DND-41 (cell line): ENCODE measurements at regions not wholly inside any gene's neighbourhood (a gene's known extent, or its start where the extent isn't known, plus 50 kb on each side); places are given as distances from the start of the nearest gene placed in this dataset.

Experiments used
- ATAC-seq: fragments of 200-7000 bp; cut with Tn5 transposase; 3 replicates; pipeline ENCODE4 v1.9.1; 2021; ENCODE audit warnings: low read depth; ENCODE audit not compliant: insufficient read depth
- DNase-seq: peaks from one replicate; pipeline ENCODE4 v3.0.0-alpha.2; 2020
- H2AFZ ChIP-seq: 2 replicates; pipeline ENCODE4 v1.6.0; 2012; ENCODE audit warnings: low read depth, low read length
- H3K27ac ChIP-seq: 2 replicates; pipeline ENCODE4 v1.5.1; 2012; ENCODE audit warnings: low read length, inconsistent platforms
- H3K27me3 ChIP-seq: fragments of 200-600 bp; sonication (generic); 2 replicates; pipeline ENCODE4 v1.6.0; 2012; ENCODE audit warnings: low read length, mild to moderate bottlenecking, inconsistent platforms; ENCODE audit not compliant: insufficient read depth, poor library complexity
- H3K36me3 ChIP-seq: 2 replicates; pipeline ENCODE4 v1.5.1; 2012; ENCODE audit warnings: low read length, inconsistent platforms; ENCODE audit not compliant: insufficient read depth
- H3K4me1 ChIP-seq: 2 replicates; pipeline ENCODE4 v1.5.1; 2012; ENCODE audit warnings: mild to moderate bottlenecking, low read length; ENCODE audit not compliant: insufficient read depth
- H3K4me2 ChIP-seq: 2 replicates; pipeline ENCODE4 v1.6.0; 2012; ENCODE audit warnings: mild to moderate bottlenecking, moderate library complexity, low read length, inconsistent platforms; ENCODE audit not compliant: insufficient read depth
- H3K4me3 ChIP-seq, 2 experiments: fragments of 200-600 bp in 1 of 2; shearing (Covaris generic) in 1 of 2; 2 replicates each; pipeline ENCODE4 v1.5.1; 2012 to 2016; ENCODE audit warnings: inconsistent platforms in 2 of 2, low read length in 2 of 2, mild to moderate bottlenecking in 2 of 2, low read depth in 1 of 2, moderate library complexity in 1 of 2
- H3K79me2 ChIP-seq: 2 replicates; pipeline ENCODE4 v1.6.0; 2012; ENCODE audit warnings: low read length, inconsistent platforms; ENCODE audit not compliant: insufficient read depth
- H3K9ac ChIP-seq: 2 replicates; pipeline ENCODE4 v1.6.0; 2012; ENCODE audit warnings: low read depth, mild to moderate bottlenecking, inconsistent platforms, low read length, moderate library complexity
- H3K9me3 ChIP-seq: 2 replicates; pipeline ENCODE4 v1.5.1; 2012; ENCODE audit warnings: low read length, moderate library complexity, mild to moderate bottlenecking, inconsistent platforms; ENCODE audit not compliant: insufficient read depth, severe bottlenecking
- H4K20me1 ChIP-seq: 2 replicates; pipeline ENCODE4 v1.6.0; 2012; ENCODE audit warnings: low read length; ENCODE audit not compliant: insufficient read depth
- CTCF ChIP-seq: IDR thresholded peaks from 2 replicates; pipeline ENCODE4 v1.5.1; 2012; ENCODE audit warnings: borderline replicate concordance, low read length, moderate library complexity, mild to moderate bottlenecking; ENCODE audit not compliant: poor library complexity, severe bottlenecking; ENCODE audit errors: extremely low read depth
- EZH2 ChIP-seq: IDR thresholded peaks from 3 replicates; pipeline ENCODE4 v1.6.1; 2012; ENCODE audit warnings: borderline replicate concordance, low read depth, mild to moderate bottlenecking, moderate library complexity, low read length, inconsistent platforms; ENCODE audit not compliant: severe bottlenecking

GRCh38 chr10:37572206-37572605 is 285.2 kb downstream of the ZNF248 start:
- TF ChIP-seq CTCF (no peak), EZH2 (no peak)
- H2AFZ ChIP-seq, result no peak overlapping the region
- no peaks in the 10 kb centered on the region for H3K27me3 ChIP-seq
- ATAC-seq, result no peak
- H3K27ac ChIP-seq, result no peak overlapping the region
- H3K4me2 ChIP-seq, result no peak overlapping the region
- H3K4me1 ChIP-seq, result no peaks in the 10 kb centered on the region
- H4K20me1 ChIP-seq, result no peaks in the 10 kb centered on the region
- H3K9ac ChIP-seq, result no peak overlapping the region
- H3K9me3 ChIP-seq, result no peaks in the 10 kb centered on the region
- H3K79me2 ChIP-seq, result no peaks in the 10 kb centered on the region
- DNase-seq, result no peak
- H3K4me3 ChIP-seq, result no peak overlapping the region
- H3K36me3 ChIP-seq, result no peaks in the 10 kb centered on the region

GRCh38 chr10:37566332-37566731 is 291.1 kb downstream of the ZNF248 start:
- Histone ChIP-seq H3K9me3 (no peaks in the 10 kb centered on the region), H3K4me3 (no peak overlapping the region), H4K20me1 (no peaks in the 10 kb centered on the region), H3K4me1 (no peaks in the 10 kb centered on the region), H3K36me3 (no peaks in the 10 kb centered on the region), H3K27me3 (no peaks in the 10 kb centered on the region), H3K4me2 (no peak overlapping the region), H3K9ac (no peak overlapping the region), H3K27ac (no peak overlapping the region), H2AFZ (no peak overlapping the region), H3K79me2 (no peaks in the 10 kb centered on the region)
- DNase-seq, result no peak
- TF ChIP-seq CTCF (no peak), EZH2 (no peak)
- ATAC-seq, result no peak

- no peak overlapping the region for H3K9ac ChIP-seq
- H3K4me3 ChIP-seq, result no peak overlapping the region
- no peak overlapping the region for H3K27ac ChIP-seq
- no peaks in the 10 kb centered on the region for H3K79me2 ChIP-seq
- H3K27me3 ChIP-seq, result no peaks in the 10 kb centered on the region
- DNase-seq (no peak), ATAC-seq (no peak)
- no peaks in the 10 kb centered on the region for H4K20me1 ChIP-seq
- no peaks in the 10 kb centered on the region for H3K9me3 ChIP-seq
- no peaks in the 10 kb centered on the region for H3K4me1 ChIP-seq
- no peak overlapping the region for H3K4me2 ChIP-seq
- TF ChIP-seq EZH2 (no peak), CTCF (no peak)
- H3K36me3 ChIP-seq, result no peaks in the 10 kb centered on the region
- no peak overlapping the region for H2AFZ ChIP-seq
Observed at GRCh38 chr10:37563715-37564108, 293.7 kb downstream of the ZNF248 start.

- H3K79me2 ChIP-seq, result no peaks in the 10 kb centered on the region
- no peaks in the 10 kb centered on the region for H4K20me1 ChIP-seq
- no peaks in the 10 kb centered on the region for H3K9me3 ChIP-seq
- H3K27ac ChIP-seq, result no peak overlapping the region
- H3K4me2 ChIP-seq, result no peak overlapping the region
- H3K36me3 ChIP-seq, result no peaks in the 10 kb centered on the region
- no peaks in the 10 kb centered on the region for H3K27me3 ChIP-seq
- H3K9ac ChIP-seq, result no peak overlapping the region
- no peaks in the 10 kb centered on the region for H3K4me1 ChIP-seq
- no peak for DNase-seq
- ATAC-seq, result no peak
- H2AFZ ChIP-seq, result no peak overlapping the region
- TF ChIP-seq EZH2 (no peak), CTCF (no peak)
- H3K4me3 ChIP-seq, result no peak overlapping the region
Observed at GRCh38 chr10:37563107-37563714, 294.2 kb downstream of the ZNF248 start.
